ENCODE measurements at regions not wholly inside any gene's neighbourhood (a gene's known extent, or its start where the extent isn't known, plus 50 kb on each side); places are given as distances from the start of the nearest gene placed in this dataset.

GRCh38 chr15:94855409-94856266 lies 624.3 kb downstream of the MCTP2 start:
- Histone ChIP-seq H3K36me3 (no peaks in the 10 kb centered on the region), H3K27ac (no peak overlapping the region), H3K4me3 (no peak overlapping the region), H3K27me3 (no peaks in the 10 kb centered on the region), H3K9me3 (ENCODE audit: low read depth) (no peaks in the 10 kb centered on the region), H3K4me1 (ENCODE audit: low read depth) (no peaks in the 10 kb centered on the region)
- TF ChIP-seq CTCF (IDR thresholded peaks at IDR 0.05; ENCODE audit: low read depth, low read length), result no peak
- no peak for DNase-seq (ENCODE audit: low read depth in 1 of 2, low spot score in 1 of 2)

- H3K4me1 ChIP-seq (ENCODE audit: low read depth), result no peaks in the 10 kb centered on the region
- no peaks in the 10 kb centered on the region for H3K36me3 ChIP-seq
- H3K9me3 ChIP-seq (ENCODE audit: low read depth), result no peaks in the 10 kb centered on the region
- H3K27me3 ChIP-seq, result no peaks in the 10 kb centered on the region
- no peak for TF ChIP-seq CTCF (IDR thresholded peaks at IDR 0.05; ENCODE audit: low read depth, low read length)
- H3K27ac ChIP-seq, result no peak overlapping the region
- no peak overlapping the region for H3K4me3 ChIP-seq
- DNase-seq (ENCODE audit: low read depth in 1 of 2, low spot score in 1 of 2), result no peak
These were observed 625.0 kb downstream of the MCTP2 start for GRCh38 chr15:94856267-94856854.

GRCh38 chr15:94857466-94857865 lies 626.1 kb downstream of the MCTP2 start:
- no peak for TF ChIP-seq CTCF (IDR thresholded peaks at IDR 0.05; ENCODE audit: low read depth, low read length)
- Histone ChIP-seq H3K4me3 (no peak overlapping the region), H3K27me3 (no peaks in the 10 kb centered on the region), H3K9me3 (ENCODE audit: low read depth) (no peaks in the 10 kb centered on the region), H3K4me1 (ENCODE audit: low read depth) (no peaks in the 10 kb centered on the region), H3K27ac (no peak overlapping the region), H3K36me3 (no peaks in the 10 kb centered on the region)
- DNase-seq (ENCODE audit: low read depth in 1 of 2, low spot score in 1 of 2), result no peak

GRCh38 chr15:94858011-94858410 lies 626.6 kb downstream of the MCTP2 start:
- Histone ChIP-seq H3K27me3 (no peaks in the 10 kb centered on the region), H3K36me3 (no peaks in the 10 kb centered on the region), H3K4me3 (no peak overlapping the region), H3K4me1 (ENCODE audit: low read depth) (no peaks in the 10 kb centered on the region), H3K9me3 (ENCODE audit: low read depth) (no peaks in the 10 kb centered on the region), H3K27ac (no peak overlapping the region)
- no peak for TF ChIP-seq CTCF (IDR thresholded peaks at IDR 0.05; ENCODE audit: low read depth, low read length)
- DNase-seq (ENCODE audit: low read depth in 1 of 2, low spot score in 1 of 2), result no peak

GRCh38 chr15:94858449-94858848 lies 627.1 kb downstream of the MCTP2 start:
- Histone ChIP-seq H3K4me3 (no peak overlapping the region), H3K27ac (no peak overlapping the region), H3K9me3 (ENCODE audit: low read depth) (no peaks in the 10 kb centered on the region), H3K27me3 (no peaks in the 10 kb centered on the region), H3K36me3 (no peaks in the 10 kb centered on the region), H3K4me1 (ENCODE audit: low read depth) (no peaks in the 10 kb centered on the region)
- TF ChIP-seq CTCF (IDR thresholded peaks at IDR 0.05; ENCODE audit: low read depth, low read length), result no peak
- no peak for DNase-seq (ENCODE audit: low read depth in 1 of 2, low spot score in 1 of 2)

All from cardiac muscle cell (in vitro differentiated cells and primary cell).